ENCODE measurements at regions not wholly inside any gene's neighbourhood (a gene's known extent, or its start where the extent isn't known, plus 50 kb on each side); places are given as distances from the start of the nearest gene placed in this dataset.

- no peak for DNase-seq (ENCODE audit: extremely low spot score)
- no peaks in the 10 kb centered on the region for H3K36me3 ChIP-seq
- no peaks in the 10 kb centered on the region for H3K27me3 ChIP-seq
- no peak overlapping the region for H3K4me3 ChIP-seq
- peaks cover 0 to 3% (median 0%) of the 10 kb centered on the region in 4 donors for H3K9me3 ChIP-seq
- no peak overlapping the region for H3K27ac ChIP-seq (replicated peaks in 1 of 4)
- H3K4me1 ChIP-seq, result peaks cover 8 to 25% (median 14%) of the 10 kb centered on the region in 4 donors
- intact Hi-C loops (cut with DNase I), result no loop called here
- WGBS, result 88% methylated on average over 1 of the region's 1 CpG
- TF ChIP-seq CTCF (IDR thresholded peaks at IDR 0.05) (no peak), EP300 (IDR thresholded peaks at IDR 0.05) (no peak), POLR2AphosphoS5 (IDR thresholded peaks at IDR 0.05) (no peak), POLR2A (IDR thresholded peaks at IDR 0.05; ENCODE audit: low read depth) (no peak)
Measured at GRCh38 chr5:33231214-33231710, 209.5 kb upstream of the TARS1 start.

- Histone ChIP-seq H3K27me3 (no peaks in the 10 kb centered on the region), H3K9me3 (no peaks in the 10 kb centered on the region), H3K27ac (replicated peaks in 1 of 4) (no peak overlapping the region), H3K36me3 (no peaks in the 10 kb centered on the region), H3K4me3 (no peak overlapping the region), H3K4me1 (peaks cover 8 to 25% (median 14%) of the 10 kb centered on the region in 4 donors)
- 91% methylated on average over 4 of the region's 4 CpGs for WGBS
- intact Hi-C loops (cut with DNase I), result no loop called here
- no peak for DNase-seq (ENCODE audit: extremely low spot score)
- no peak for TF ChIP-seq POLR2AphosphoS5 (IDR thresholded peaks at IDR 0.05)
- TF ChIP-seq POLR2A (IDR thresholded peaks at IDR 0.05; ENCODE audit: low read depth), result no peak
- TF ChIP-seq EP300 (IDR thresholded peaks at IDR 0.05), result no peak
- no peak for TF ChIP-seq CTCF (IDR thresholded peaks at IDR 0.05)
Measured at GRCh38 chr5:33231935-33232334, 208.8 kb upstream of the TARS1 start.

- TF ChIP-seq EP300 (IDR thresholded peaks at IDR 0.05) (no peak), POLR2AphosphoS5 (IDR thresholded peaks at IDR 0.05) (no peak), POLR2A (IDR thresholded peaks at IDR 0.05; ENCODE audit: low read depth) (no peak), CTCF (IDR thresholded peaks at IDR 0.05) (no peak)
- DNase-seq (ENCODE audit: extremely low spot score), result no peak
- H3K27ac ChIP-seq (replicated peaks in 1 of 4), result no peak overlapping the region
- H3K9me3 ChIP-seq, result no peaks in the 10 kb centered on the region
- H3K36me3 ChIP-seq, result no peaks in the 10 kb centered on the region
- no peak overlapping the region for H3K4me3 ChIP-seq
- intact Hi-C loops (cut with DNase I), result no loop called here
- no peaks in the 10 kb centered on the region for H3K27me3 ChIP-seq
- H3K4me1 ChIP-seq, result peaks cover 4 to 18% (median 9%) of the 10 kb centered on the region in 4 donors
- 23% methylated on average over 3 of the region's 3 CpGs for WGBS
Measured at GRCh38 chr5:33232731-33233505, 207.8 kb upstream of the TARS1 start.

- TF ChIP-seq POLR2A (IDR thresholded peaks at IDR 0.05; ENCODE audit: low read depth), result no peak
- no peak for TF ChIP-seq EP300 (IDR thresholded peaks at IDR 0.05)
- TF ChIP-seq CTCF (IDR thresholded peaks at IDR 0.05), result no peak
- no peak for TF ChIP-seq POLR2AphosphoS5 (IDR thresholded peaks at IDR 0.05)
- Histone ChIP-seq H3K27me3 (no peaks in the 10 kb centered on the region), H3K36me3 (no peaks in the 10 kb centered on the region), H3K9me3 (no peaks in the 10 kb centered on the region), H3K4me3 (no peak overlapping the region), H3K27ac (replicated peaks in 1 of 4) (no peak overlapping the region), H3K4me1 (peaks cover 0 to 12% (median 8%) of the 10 kb centered on the region in 4 donors)
- no peak for DNase-seq (ENCODE audit: extremely low spot score)
- intact Hi-C loops (cut with DNase I), result no loop called here
- 96% methylated on average over 4 of the region's 4 CpGs for WGBS
Measured at GRCh38 chr5:33235304-33235703, 205.5 kb upstream of the TARS1 start.

All from esophagus muscularis mucosa (tissue), 4 donors.